Lower leg skin (tissue), 4 donors: ENCODE measurements at regions not wholly inside any gene's neighbourhood (a gene's known extent, or its start where the extent isn't known, plus 50 kb on each side); places are given as distances from the start of the nearest gene placed in this dataset.

Experiments
- DNase-seq, 2 donors: peaks; one replicate each; pipeline ENCODE4 v3.0.0-alpha.2; 2019; ENCODE audit warnings: low spot score in 2 of 2
- H3K4me3 ChIP-seq: fragments of 200-600 bp; sonication (generic); 2 replicates; pipeline ENCODE4 v1.5.1; 2017; ENCODE audit warnings: mild to moderate bottlenecking, low read depth; ENCODE audit not compliant: poor library complexity, severe bottlenecking
- POLR2A ChIP-seq, 2 donors: fragments of 450-650 bp; IDR thresholded peaks; one replicate each; pipeline ENCODE4 v1.6.1; 2016 to 2017; ENCODE audit warnings: antibody characterized with exemption in 2 of 2, mild to moderate bottlenecking in 1 of 2, moderate library complexity in 1 of 2
- WGBS, 2 donors: methylation state at CpG; one replicate each; pipeline ENCODE4 v1.1.5; 2018; 5-methylcytosine and 5-hydroxymethylcytosine counted together
- intact Hi-C: fragments of 100-400 bp; cut with DNase I; formaldehyde crosslinking; loops from one replicate; pipeline ENCODE4 v1.15.0; 2023; ENCODE audit warnings: low total_unique reads
- TF ChIP-seq, protein P1 (sequence below), 3 donors: fragments of 450-650 bp; IDR thresholded peaks; one replicate each; pipeline ENCODE4 v1.5.1; 2016; ENCODE audit warnings: antibody characterized with exemption in 3 of 3, mild to moderate bottlenecking in 3 of 3, moderate library complexity in 2 of 3

DNA sequence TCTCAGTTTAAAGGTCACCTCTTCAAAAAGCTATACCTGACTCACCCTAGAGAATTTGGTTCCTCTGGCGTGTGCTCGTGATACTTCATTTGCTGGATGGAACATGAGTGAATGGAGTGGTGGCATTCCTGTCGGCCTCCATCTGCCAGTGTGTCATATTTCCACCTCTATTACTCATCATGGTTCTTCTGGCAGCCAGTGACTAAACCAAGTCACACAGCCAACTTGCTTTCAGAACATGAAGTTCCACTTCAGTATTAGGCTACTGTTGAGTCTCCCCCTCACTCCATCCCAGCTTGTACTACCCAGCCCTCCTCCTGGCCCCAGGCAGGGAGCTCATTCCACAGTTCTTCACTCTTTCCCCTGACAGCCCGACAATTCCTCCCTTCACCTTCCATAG, 169.8 kb downstream of the MREG start:
- WGBS, 2 donors = 27 to 58% methylated on average over 4 of the region's 4 CpGs
- no peak overlapping the region for H3K4me3 ChIP-seq
- intact Hi-C loops = no loop called here
- peak in 1 of 2 donors; percentile 72 for DNase-seq
- TF ChIP-seq, protein P1, sequence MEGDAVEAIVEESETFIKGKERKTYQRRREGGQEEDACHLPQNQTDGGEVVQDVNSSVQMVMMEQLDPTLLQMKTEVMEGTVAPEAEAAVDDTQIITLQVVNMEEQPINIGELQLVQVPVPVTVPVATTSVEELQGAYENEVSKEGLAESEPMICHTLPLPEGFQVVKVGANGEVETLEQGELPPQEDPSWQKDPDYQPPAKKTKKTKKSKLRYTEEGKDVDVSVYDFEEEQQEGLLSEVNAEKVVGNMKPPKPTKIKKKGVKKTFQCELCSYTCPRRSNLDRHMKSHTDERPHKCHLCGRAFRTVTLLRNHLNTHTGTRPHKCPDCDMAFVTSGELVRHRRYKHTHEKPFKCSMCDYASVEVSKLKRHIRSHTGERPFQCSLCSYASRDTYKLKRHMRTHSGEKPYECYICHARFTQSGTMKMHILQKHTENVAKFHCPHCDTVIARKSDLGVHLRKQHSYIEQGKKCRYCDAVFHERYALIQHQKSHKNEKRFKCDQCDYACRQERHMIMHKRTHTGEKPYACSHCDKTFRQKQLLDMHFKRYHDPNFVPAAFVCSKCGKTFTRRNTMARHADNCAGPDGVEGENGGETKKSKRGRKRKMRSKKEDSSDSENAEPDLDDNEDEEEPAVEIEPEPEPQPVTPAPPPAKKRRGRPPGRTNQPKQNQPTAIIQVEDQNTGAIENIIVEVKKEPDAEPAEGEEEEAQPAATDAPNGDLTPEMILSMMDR (IDR thresholded peaks at IDR 0.05) = no peak
- no peak for TF ChIP-seq POLR2A (IDR thresholded peaks at IDR 0.05)

GRCh38 chr2:215841175-215841816, 172.1 kb downstream of the MREG start:
- H3K4me3 ChIP-seq = no peak overlapping the region
- TF ChIP-seq, protein P1 (IDR thresholded peaks at IDR 0.05) = no peak
- TF ChIP-seq POLR2A (IDR thresholded peaks at IDR 0.05) = no peak
- intact Hi-C loops = no loop called here
- DNase-seq = no peak
- 73 to 76% methylated on average over 5 of the region's 5 CpGs for WGBS, 2 donors

DNA sequence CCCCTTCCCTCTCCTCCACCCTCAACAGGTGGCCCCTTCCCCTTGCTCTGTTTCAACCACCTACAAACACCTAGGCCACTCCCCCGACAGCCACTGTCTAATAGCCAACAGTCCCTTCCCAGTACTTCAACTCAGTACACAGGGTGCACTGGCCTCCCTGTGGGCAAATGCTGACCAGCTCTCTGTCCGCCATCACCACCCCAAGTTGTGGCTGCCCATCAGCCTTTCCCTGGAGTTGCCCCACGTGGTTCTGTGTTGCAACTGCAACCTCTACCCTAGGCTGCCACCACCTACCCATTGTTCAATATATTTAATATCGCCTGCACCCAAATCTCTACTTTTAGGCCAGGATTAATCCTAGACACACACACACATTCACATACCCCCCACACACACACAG, 173.5 kb downstream of the MREG start:
- intact Hi-C loops = no loop called here

DNA sequence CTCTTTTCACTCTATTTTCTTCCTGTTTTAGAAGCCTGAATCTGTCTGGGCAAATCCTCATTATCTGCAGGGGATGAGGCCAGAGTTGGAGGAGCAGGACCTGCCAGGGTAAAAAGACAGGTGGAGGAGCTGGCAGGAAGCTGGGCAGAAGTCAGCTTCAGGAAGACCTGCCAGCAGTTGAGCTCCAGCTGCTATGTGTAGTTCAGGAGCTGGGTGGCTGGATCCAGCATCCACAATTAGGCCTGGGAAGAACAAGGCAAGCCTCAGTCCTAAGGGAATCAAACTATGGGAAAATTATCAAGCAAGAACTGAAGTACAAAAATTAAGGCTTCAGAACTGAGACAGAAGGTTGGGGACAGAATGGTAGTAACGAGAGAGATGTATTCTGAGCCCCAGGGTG, 174.0 kb downstream of the MREG start:
- TF ChIP-seq, protein P1 (IDR thresholded peaks at IDR 0.05) = no peak
- TF ChIP-seq POLR2A (IDR thresholded peaks at IDR 0.05) = no peak
- intact Hi-C loops = no loop called here
- DNase-seq = no peak
- 81% methylated on average over 1 of the region's 1 CpG for WGBS, 2 donors
- no peak overlapping the region for H3K4me3 ChIP-seq

More for the DNA sequence above, 173.5 kb downstream of the MREG start:
- no peak for DNase-seq
- no peak overlapping the region for H3K4me3 ChIP-seq
- WGBS, 2 donors = 91 to 93% methylated on average over 4 of the region's 4 CpGs
- TF ChIP-seq POLR2A (IDR thresholded peaks at IDR 0.05) = no peak
- TF ChIP-seq, protein P1 (IDR thresholded peaks at IDR 0.05) = no peak

- 90 to 92% methylated on average over 4 of the region's 4 CpGs for WGBS, 2 donors
- no peak overlapping the region for H3K4me3 ChIP-seq
- DNase-seq = no peak
- intact Hi-C loops = no loop called here
- TF ChIP-seq, protein P1 (IDR thresholded peaks at IDR 0.05) = no peak
- no peak for TF ChIP-seq POLR2A (IDR thresholded peaks at IDR 0.05)
These were observed 176.5 kb downstream of the MREG start for GRCh38 chr2:215836881-215837280.

- TF ChIP-seq, protein P1 (IDR thresholded peaks at IDR 0.05) = no peak
- no peak for TF ChIP-seq POLR2A (IDR thresholded peaks at IDR 0.05)
- intact Hi-C loops = no loop called here
- 49 to 60% methylated on average over 1 of the region's 1 CpG for WGBS, 2 donors
- no peak overlapping the region for H3K4me3 ChIP-seq
- DNase-seq = no peak
These were observed 177.7 kb downstream of the MREG start for GRCh38 chr2:215835657-215836056.
